ENCODE measurements at regions not wholly inside any gene's neighbourhood (a gene's known extent, or its start where the extent isn't known, plus 50 kb on each side); places are given as distances from the start of the nearest gene placed in this dataset.

DNA sequence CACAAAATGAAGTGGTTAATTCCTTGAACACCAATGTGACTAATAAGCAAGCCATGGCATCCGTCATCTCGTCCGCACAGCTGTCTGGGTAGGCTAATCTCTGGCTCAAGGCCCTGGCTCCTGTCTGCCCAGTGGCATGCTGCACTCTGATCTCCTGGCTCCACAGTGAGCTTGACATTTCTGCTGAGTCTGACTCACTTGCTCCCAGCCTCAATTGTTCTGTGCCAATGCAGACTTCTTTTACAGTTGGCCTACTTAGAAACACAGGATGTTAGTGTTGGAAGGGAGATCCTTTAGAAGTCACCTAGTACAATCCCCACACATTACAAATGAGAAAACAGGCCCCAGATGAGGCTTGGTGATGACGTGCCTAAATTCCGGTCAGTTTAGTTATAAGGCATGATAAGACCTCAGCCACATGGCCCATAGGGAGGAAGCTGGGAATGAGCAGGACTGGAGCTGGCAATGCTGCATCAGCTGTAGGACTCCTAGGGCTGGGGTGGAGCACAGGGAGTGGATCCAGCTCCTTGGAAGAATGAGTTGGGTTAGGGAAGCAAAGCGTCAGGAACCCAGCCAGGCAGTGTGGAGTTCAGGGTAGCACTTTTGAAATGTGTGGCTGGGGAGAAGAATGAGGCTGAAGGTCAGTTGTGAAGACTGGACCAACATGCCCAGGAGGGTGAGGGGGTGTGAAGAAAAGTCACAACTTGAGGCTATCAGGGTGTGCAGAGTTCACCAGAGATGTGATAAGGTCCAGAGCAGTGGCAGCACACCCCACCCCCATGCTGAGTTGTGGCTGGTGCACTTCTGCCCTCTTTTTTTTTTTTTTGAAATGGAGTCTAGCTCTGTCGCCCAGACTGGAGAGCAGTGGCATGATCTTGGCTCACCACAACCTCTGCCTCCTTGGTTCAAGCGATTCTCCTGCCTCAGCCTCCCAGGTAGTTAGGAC, 70.2 kb upstream of the EED start:
- H3K27me3 ChIP-seq (ENCODE audit: control insufficient read depth in 1 of 2, insufficient read depth in 2 of 2, low read length in 2 of 2), result no peaks in the 10 kb centered on the region
- H3K27ac ChIP-seq (ENCODE audit: low read depth in 1 of 2, low read length in 2 of 2), result no peak overlapping the region
- H3K36me3 ChIP-seq (ENCODE audit: insufficient read depth, low read length), result no peaks in the 10 kb centered on the region
- DNase-seq (no peak), ATAC-seq (ENCODE audit: poor library complexity) (no peak)
- Mint-ChIP-seq H3K4me3 (no peak overlapping the region), H3K9me3 (no peaks in the 10 kb centered on the region), H3K27ac (no peak overlapping the region), H3K27me3 (no peaks in the 10 kb centered on the region), H3K4me1 (ENCODE audit: low read depth) (no peaks in the 10 kb centered on the region), H3K36me3 (ENCODE audit: low read depth) (no peaks in the 10 kb centered on the region)
- no peaks in the 10 kb centered on the region for H3K9me3 ChIP-seq (ENCODE audit: control insufficient read depth in 1 of 2, insufficient read depth in 1 of 2, low read length in 2 of 2)
- TF ChIP-seq, protein P1, sequence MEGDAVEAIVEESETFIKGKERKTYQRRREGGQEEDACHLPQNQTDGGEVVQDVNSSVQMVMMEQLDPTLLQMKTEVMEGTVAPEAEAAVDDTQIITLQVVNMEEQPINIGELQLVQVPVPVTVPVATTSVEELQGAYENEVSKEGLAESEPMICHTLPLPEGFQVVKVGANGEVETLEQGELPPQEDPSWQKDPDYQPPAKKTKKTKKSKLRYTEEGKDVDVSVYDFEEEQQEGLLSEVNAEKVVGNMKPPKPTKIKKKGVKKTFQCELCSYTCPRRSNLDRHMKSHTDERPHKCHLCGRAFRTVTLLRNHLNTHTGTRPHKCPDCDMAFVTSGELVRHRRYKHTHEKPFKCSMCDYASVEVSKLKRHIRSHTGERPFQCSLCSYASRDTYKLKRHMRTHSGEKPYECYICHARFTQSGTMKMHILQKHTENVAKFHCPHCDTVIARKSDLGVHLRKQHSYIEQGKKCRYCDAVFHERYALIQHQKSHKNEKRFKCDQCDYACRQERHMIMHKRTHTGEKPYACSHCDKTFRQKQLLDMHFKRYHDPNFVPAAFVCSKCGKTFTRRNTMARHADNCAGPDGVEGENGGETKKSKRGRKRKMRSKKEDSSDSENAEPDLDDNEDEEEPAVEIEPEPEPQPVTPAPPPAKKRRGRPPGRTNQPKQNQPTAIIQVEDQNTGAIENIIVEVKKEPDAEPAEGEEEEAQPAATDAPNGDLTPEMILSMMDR (IDR thresholded peaks at IDR 0.05), result no peak
- no peaks in the 10 kb centered on the region for H3K4me1 ChIP-seq (ENCODE audit: insufficient read depth, low read length)
- ChIA-PET CTCF (no interaction called here), POLR2A (no interaction called here)
- H3K4me3 ChIP-seq (ENCODE audit: low read length), result no peak overlapping the region
- intact Hi-C loops (cut with DNase I, micrococcal nuclease), result loop anchor here in 1 of 2 experiments (5.0 kb wide), 1 partner anchor 87 kb away; no protein-coding TSS in a partner anchor

DNA sequence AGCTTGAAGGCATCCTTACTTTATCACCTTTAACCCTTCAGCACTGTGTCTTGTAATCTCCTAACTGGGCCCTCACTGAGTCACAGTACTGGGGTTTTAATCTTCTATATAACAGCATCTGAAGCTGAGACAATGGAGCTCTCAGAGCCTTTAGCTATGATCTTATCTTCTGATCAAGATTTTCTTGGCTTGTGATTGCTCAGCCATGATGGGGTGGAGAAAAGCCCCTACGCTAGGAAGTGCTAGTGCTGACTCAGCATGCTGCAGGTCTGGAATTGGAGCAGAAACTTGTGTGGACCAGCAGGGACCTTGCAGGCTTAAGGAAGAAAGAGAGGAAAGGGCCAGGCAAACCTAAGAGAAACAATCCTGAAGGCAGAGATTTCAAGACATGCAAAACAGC, 71.7 kb upstream of the EED start:
- Histone ChIP-seq H3K4me3 (ENCODE audit: low read length) (no peak overlapping the region), H3K27me3 (ENCODE audit: control insufficient read depth in 1 of 2, insufficient read depth in 2 of 2, low read length in 2 of 2) (no peaks in the 10 kb centered on the region), H3K36me3 (ENCODE audit: insufficient read depth, low read length) (no peaks in the 10 kb centered on the region), H3K27ac (ENCODE audit: low read depth in 1 of 2, low read length in 2 of 2) (no peak overlapping the region), H3K4me1 (ENCODE audit: insufficient read depth, low read length) (no peaks in the 10 kb centered on the region), H3K9me3 (ENCODE audit: control insufficient read depth in 1 of 2, insufficient read depth in 1 of 2, low read length in 2 of 2) (no peaks in the 10 kb centered on the region)
- ChIA-PET CTCF (no interaction called here), POLR2A (no interaction called here)
- H3K27me3 Mint-ChIP-seq, result no peaks in the 10 kb centered on the region
- H3K9me3 Mint-ChIP-seq, result no peaks in the 10 kb centered on the region
- intact Hi-C loops (cut with DNase I, micrococcal nuclease), result no loop called here
- H3K4me3 Mint-ChIP-seq, result no peak overlapping the region
- no peaks in the 10 kb centered on the region for H3K4me1 Mint-ChIP-seq (ENCODE audit: low read depth)
- DNase-seq (no peak), ATAC-seq (ENCODE audit: poor library complexity) (no peak)
- TF ChIP-seq, protein P1 (IDR thresholded peaks at IDR 0.05), result no peak
- H3K36me3 Mint-ChIP-seq (ENCODE audit: low read depth), result no peaks in the 10 kb centered on the region
- no peak overlapping the region for H3K27ac Mint-ChIP-seq

DNA sequence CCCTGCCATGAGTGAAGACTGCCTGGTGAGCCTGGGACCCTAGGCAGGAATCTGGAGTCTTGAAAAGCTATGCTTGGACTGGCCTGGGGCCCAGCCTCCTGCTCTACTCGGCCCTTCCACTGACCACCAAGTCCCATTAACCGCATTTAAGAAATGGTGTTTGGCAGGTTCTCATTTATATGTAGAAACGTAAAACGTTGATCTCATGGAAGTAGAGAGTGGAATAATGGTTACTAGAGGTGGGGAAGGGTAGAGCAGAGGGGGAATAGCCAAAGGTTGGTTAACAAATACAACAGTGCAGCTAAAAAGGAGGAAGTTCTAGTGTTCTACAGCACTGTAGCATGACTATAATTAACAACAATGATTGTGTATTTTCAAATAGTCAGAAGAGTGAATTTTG, 72.9 kb upstream of the EED start:
- CTCF ChIA-PET, result no interaction called here

More for the DNA sequence above, 72.9 kb upstream of the EED start:
- intact Hi-C loops (cut with DNase I, micrococcal nuclease), result no loop called here
- no peak overlapping the region for H3K4me3 ChIP-seq (ENCODE audit: low read length)
- no peaks in the 10 kb centered on the region for H3K4me1 ChIP-seq (ENCODE audit: insufficient read depth, low read length)
- DNase-seq (no peak), ATAC-seq (ENCODE audit: poor library complexity) (no peak)
- H3K27me3 ChIP-seq (ENCODE audit: control insufficient read depth in 1 of 2, insufficient read depth in 2 of 2, low read length in 2 of 2), result no peaks in the 10 kb centered on the region
- TF ChIP-seq, protein P1 (IDR thresholded peaks at IDR 0.05), result no peak
- H3K36me3 Mint-ChIP-seq (ENCODE audit: low read depth), result no peaks in the 10 kb centered on the region
- no peaks in the 10 kb centered on the region for H3K4me1 Mint-ChIP-seq (ENCODE audit: low read depth)
- no peaks in the 10 kb centered on the region for H3K9me3 ChIP-seq (ENCODE audit: control insufficient read depth in 1 of 2, insufficient read depth in 1 of 2, low read length in 2 of 2)
- no peaks in the 10 kb centered on the region for H3K27me3 Mint-ChIP-seq
- no peak overlapping the region for H3K4me3 Mint-ChIP-seq
- H3K36me3 ChIP-seq (ENCODE audit: insufficient read depth, low read length), result no peaks in the 10 kb centered on the region
- POLR2A ChIA-PET, result no interaction called here
- H3K9me3 Mint-ChIP-seq, result no peaks in the 10 kb centered on the region
- no peak overlapping the region for H3K27ac Mint-ChIP-seq
- no peak overlapping the region for H3K27ac ChIP-seq (ENCODE audit: low read depth in 1 of 2, low read length in 2 of 2)
